ENCODE measurements at regions not wholly inside any gene's neighbourhood (a gene's known extent, or its start where the extent isn't known, plus 50 kb on each side); places are given as distances from the start of the nearest gene placed in this dataset.

GRCh38 chr20:57907131-57908000 is 197.6 kb upstream of the PMEPA1 start:
- TF ChIP-seq, protein P1, sequence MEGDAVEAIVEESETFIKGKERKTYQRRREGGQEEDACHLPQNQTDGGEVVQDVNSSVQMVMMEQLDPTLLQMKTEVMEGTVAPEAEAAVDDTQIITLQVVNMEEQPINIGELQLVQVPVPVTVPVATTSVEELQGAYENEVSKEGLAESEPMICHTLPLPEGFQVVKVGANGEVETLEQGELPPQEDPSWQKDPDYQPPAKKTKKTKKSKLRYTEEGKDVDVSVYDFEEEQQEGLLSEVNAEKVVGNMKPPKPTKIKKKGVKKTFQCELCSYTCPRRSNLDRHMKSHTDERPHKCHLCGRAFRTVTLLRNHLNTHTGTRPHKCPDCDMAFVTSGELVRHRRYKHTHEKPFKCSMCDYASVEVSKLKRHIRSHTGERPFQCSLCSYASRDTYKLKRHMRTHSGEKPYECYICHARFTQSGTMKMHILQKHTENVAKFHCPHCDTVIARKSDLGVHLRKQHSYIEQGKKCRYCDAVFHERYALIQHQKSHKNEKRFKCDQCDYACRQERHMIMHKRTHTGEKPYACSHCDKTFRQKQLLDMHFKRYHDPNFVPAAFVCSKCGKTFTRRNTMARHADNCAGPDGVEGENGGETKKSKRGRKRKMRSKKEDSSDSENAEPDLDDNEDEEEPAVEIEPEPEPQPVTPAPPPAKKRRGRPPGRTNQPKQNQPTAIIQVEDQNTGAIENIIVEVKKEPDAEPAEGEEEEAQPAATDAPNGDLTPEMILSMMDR (IDR thresholded peaks at IDR 0.05; ENCODE audit: low read depth, low read length, missing control alignments), result no peak

GRCh38 chr20:57905448-57905847 is 195.6 kb upstream of the PMEPA1 start:
- no peak overlapping the region for H3K4me3 ChIP-seq (ENCODE audit: low read depth, low read length)
- in situ Hi-C loops (cut with HindIII; ENCODE audit: low sequenced_read_pairs), result no loop called here
- no peak for DNase-seq (ENCODE audit: low read depth)
- TF ChIP-seq, protein P1 (IDR thresholded peaks at IDR 0.05; ENCODE audit: low read depth, low read length, missing control alignments), result no peak

More at GRCh38 chr20:57907131-57908000, 197.6 kb upstream of the PMEPA1 start:
- DNase-seq (ENCODE audit: low read depth), result no peak
- in situ Hi-C loops (cut with HindIII; ENCODE audit: low sequenced_read_pairs), result no loop called here
- no peak overlapping the region for H3K4me3 ChIP-seq (ENCODE audit: low read depth, low read length)

DNA sequence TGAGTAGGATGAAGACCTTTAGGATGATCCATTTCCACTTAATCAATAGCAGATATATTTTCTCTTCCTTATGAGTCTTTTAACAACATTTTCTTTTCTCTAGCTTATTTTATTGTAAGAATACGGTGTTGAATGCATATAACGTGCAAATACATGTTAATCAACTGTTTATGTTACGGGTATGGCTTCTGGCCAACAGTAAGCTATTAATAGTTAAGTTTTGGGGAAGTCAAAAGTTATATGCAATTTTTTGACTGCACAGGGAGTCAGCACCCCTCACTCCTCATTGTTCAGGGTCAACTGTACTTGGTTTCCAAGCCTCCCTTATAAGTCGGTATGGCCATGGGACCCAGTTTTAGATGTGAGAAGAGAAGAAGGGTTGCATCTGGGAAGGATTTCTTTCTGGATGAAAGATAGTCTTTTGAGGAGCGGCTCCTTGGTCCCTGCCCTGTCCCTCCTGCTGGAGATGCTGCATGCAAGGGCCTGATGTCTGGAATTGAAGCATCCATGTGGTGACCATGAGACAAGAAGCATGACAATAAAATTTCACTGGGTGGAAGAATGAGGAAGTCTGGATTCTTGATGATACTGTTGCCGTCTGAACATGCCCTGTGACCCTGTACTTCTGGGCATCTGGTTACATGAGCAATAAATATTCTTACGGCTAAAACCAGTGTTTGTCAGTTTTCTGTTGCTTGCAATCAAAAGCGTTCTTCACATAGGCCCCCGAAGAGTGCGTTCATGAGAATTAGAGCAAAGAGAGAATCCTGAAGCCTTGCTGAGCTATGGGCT is 194.7 kb upstream of the PMEPA1 start:
- no peak for DNase-seq (ENCODE audit: low read depth)
- in situ Hi-C loops (cut with HindIII; ENCODE audit: low sequenced_read_pairs), result no loop called here
- TF ChIP-seq, protein P1 (IDR thresholded peaks at IDR 0.05; ENCODE audit: low read depth, low read length, missing control alignments), result no peak
- no peak overlapping the region for H3K4me3 ChIP-seq (ENCODE audit: low read depth, low read length)

GRCh38 chr20:57902473-57902872 is 192.7 kb upstream of the PMEPA1 start:
- H3K4me3 ChIP-seq (ENCODE audit: low read depth, low read length), result no peak overlapping the region
- in situ Hi-C loops (cut with HindIII; ENCODE audit: low sequenced_read_pairs), result no loop called here
- TF ChIP-seq, protein P1 (IDR thresholded peaks at IDR 0.05; ENCODE audit: low read depth, low read length, missing control alignments), result peak; percentile 45
- peak; percentile 73 for DNase-seq (ENCODE audit: low read depth)

DNA sequence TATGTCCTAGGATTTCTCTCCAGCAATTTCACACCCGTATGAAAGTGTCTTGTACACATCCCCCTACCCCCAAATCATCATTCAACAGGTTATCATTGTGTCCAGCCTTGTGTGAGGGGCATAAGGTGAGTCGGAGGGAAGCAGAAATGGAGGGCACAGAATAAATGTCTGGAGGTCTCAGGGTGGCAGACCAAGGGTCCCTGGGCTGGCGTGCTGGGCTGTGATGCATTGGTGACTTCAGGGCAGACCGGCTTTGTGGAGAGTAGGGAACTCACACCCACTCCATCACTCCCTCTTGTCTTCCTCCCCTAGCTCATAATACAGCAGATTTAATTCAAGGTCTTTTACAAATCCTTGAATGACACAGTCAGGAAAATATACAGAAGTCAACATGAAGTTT is 191.7 kb upstream of the PMEPA1 start:
- no peak overlapping the region for H3K4me3 ChIP-seq (ENCODE audit: low read depth, low read length)
- no peak for DNase-seq (ENCODE audit: low read depth)
- TF ChIP-seq, protein P1 (IDR thresholded peaks at IDR 0.05; ENCODE audit: low read depth, low read length, missing control alignments), result no peak
- in situ Hi-C loops (cut with HindIII; ENCODE audit: low sequenced_read_pairs), result no loop called here

DNA sequence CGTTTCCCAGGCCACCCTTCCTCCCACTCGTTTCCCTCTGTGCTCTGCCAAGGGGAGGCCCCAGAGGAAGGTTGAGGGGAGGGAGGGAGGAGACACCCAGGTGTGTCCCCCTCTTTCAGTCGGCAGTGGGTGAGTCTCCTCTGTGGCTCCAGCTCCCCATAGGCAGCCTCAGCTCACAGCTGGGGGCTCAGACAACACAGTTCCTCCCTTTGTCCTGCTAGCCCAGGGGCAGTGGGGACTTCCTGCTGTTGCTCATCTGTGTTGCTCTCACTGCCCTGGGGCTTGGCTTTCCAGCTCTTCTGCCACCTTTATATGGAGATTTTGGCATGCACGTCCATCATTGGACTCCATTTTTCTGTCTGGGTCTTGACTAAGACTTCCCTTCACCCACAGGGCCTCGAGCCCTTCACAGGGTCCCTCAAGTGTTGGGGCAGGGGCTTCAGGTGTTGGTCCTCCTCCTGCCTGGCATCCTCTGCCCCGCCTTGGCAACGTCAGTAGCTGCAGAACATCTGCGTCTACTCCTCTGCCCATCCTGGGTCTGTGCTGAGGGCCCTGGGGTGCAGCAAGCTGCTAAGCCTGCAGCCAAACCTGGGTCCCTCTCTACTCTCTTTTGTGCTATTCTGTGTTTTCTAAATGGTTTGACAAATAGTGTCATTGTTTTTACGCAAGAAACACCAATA is 190.6 kb upstream of the PMEPA1 start:
- no peak for DNase-seq (ENCODE audit: low read depth)
- no peak overlapping the region for H3K4me3 ChIP-seq (ENCODE audit: low read depth, low read length)
- TF ChIP-seq, protein P1 (IDR thresholded peaks at IDR 0.05; ENCODE audit: low read depth, low read length, missing control alignments), result no peak
- in situ Hi-C loops (cut with HindIII; ENCODE audit: low sequenced_read_pairs), result no loop called here

All from astrocyte of the cerebellum (primary cell).